HEK293T (cell line): ENCODE measurements at regions not wholly inside any gene's neighbourhood (a gene's known extent, or its start where the extent isn't known, plus 50 kb on each side); places are given as distances from the start of the nearest gene placed in this dataset.

Experiments
- FOXK2 ChIP-seq: fragments of 450-650 bp; IDR thresholded peaks from 2 replicates; pipeline ENCODE4 v1.6.1; 2016; ENCODE audit warnings: mild to moderate bottlenecking
- HDGF ChIP-seq: fragments of 450-650 bp; IDR thresholded peaks from 2 replicates; pipeline ENCODE4 v1.6.1; 2017; ENCODE audit warnings: antibody characterized with exemption, borderline replicate concordance

DNA sequence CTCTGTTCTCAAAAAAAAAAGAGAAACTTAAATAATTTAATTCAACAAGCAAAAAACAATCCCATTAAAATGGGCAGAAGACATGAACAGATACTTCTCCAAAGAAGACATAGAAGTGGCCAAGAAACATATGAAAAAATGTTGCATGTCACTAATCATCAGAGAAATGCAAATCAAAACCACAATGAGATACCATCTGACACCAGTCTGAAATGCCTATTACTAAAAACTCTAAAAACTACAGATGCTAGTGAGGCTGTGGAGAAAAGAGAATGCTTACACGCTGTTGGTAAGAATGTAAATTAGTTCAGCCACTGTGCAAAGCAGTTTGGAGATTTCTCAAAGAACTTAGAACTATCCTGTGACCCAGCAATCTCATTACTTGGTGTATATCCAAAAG, 382.9 kb downstream of the OTOL1 start:
- no peak for TF ChIP-seq HDGF
- TF ChIP-seq FOXK2, result no peak
